ENCODE measurements at regions not wholly inside any gene's neighbourhood (a gene's known extent, or its start where the extent isn't known, plus 50 kb on each side); places are given as distances from the start of the nearest gene placed in this dataset.

- no peak for ATAC-seq
Measured at GRCh38 chr2:150571121-150571520, 83.7 kb upstream of the RND3 start.

DNA sequence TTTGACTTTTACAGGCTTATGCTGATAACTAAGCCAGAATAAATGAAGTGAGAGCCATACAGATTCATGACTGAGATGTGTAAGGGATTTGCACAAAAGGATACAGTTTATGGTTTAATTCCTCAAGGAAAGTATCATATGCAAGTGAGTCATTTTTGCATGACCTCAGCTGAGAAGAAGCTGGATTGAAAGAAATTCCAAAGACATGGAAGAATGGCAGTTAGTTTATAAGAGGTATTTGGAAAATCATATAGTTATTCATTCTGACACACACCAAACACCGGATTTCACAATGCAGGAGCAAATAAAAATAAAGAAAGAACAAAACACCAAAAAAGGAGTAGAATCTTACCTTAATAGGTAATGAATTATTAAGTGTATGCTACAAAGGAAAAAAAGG lies 83.2 kb upstream of the RND3 start:
- POLR2A ChIA-PET = no interaction called here
- CTCF ChIA-PET = no interaction called here
- Mint-ChIP-seq H3K4me3 (no peak overlapping the region), H3K36me3 (ENCODE audit: low read depth) (no peaks in the 10 kb centered on the region), H3K27me3 (no peaks in the 10 kb centered on the region), H3K27ac (no peak overlapping the region), H3K9me3 (no peaks in the 10 kb centered on the region), H3K4me1 (ENCODE audit: low read depth) (no peaks in the 10 kb centered on the region)
- intact Hi-C loops (cut with micrococcal nuclease) = no loop called here
- TF ChIP-seq CTCF (IDR thresholded peaks at IDR 0.05) = no peak
- DNase-seq (no peak), ATAC-seq (no peak)

More at GRCh38 chr2:150571121-150571520, 83.7 kb upstream of the RND3 start:
- DNase-seq = no peak
- H3K4me3 Mint-ChIP-seq = no peak overlapping the region
- ChIA-PET CTCF (interaction anchor here (0.6 kb wide), 1 partner anchor 610 kb away, joined by 3 read pairs; no protein-coding TSS in a partner anchor), POLR2A (no interaction called here)
- no peaks in the 10 kb centered on the region for H3K4me1 Mint-ChIP-seq (ENCODE audit: low read depth)
- H3K27ac Mint-ChIP-seq = no peak overlapping the region
- intact Hi-C loops (cut with micrococcal nuclease) = no loop called here
- no peaks in the 10 kb centered on the region for H3K9me3 Mint-ChIP-seq
- no peak for TF ChIP-seq CTCF (IDR thresholded peaks at IDR 0.05)
- no peaks in the 10 kb centered on the region for H3K36me3 Mint-ChIP-seq (ENCODE audit: low read depth)
- H3K27me3 Mint-ChIP-seq = no peaks in the 10 kb centered on the region

DNA sequence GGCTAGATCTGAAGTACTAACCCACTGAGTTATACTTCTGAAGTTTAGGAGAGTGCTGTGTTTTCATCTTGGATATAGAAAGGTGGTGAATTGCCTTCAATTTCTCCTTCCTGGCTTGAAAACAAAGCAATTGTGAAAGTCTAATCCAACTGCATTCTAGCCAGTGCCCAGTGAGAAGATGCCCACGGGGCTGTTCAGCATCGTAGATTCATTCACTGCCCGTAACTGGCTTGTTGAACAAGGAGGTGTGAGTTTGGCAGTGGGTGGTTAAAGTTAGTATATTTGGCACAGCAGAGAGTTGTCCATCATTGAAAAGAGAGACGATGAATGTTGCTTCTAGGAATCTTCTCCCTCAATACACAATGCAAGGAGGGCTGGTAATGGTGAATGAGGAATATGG lies 82.3 kb upstream of the RND3 start:
- TF ChIP-seq CTCF (IDR thresholded peaks at IDR 0.05) = no peak
- Mint-ChIP-seq H3K9me3 (no peaks in the 10 kb centered on the region), H3K27me3 (no peaks in the 10 kb centered on the region), H3K4me3 (no peak overlapping the region), H3K27ac (no peak overlapping the region), H3K36me3 (ENCODE audit: low read depth) (no peaks in the 10 kb centered on the region), H3K4me1 (ENCODE audit: low read depth) (no peaks in the 10 kb centered on the region)
- DNase-seq (no peak), ATAC-seq (no peak)
- intact Hi-C loops (cut with micrococcal nuclease) = no loop called here
- ChIA-PET CTCF (no interaction called here), POLR2A (no interaction called here)

DNA sequence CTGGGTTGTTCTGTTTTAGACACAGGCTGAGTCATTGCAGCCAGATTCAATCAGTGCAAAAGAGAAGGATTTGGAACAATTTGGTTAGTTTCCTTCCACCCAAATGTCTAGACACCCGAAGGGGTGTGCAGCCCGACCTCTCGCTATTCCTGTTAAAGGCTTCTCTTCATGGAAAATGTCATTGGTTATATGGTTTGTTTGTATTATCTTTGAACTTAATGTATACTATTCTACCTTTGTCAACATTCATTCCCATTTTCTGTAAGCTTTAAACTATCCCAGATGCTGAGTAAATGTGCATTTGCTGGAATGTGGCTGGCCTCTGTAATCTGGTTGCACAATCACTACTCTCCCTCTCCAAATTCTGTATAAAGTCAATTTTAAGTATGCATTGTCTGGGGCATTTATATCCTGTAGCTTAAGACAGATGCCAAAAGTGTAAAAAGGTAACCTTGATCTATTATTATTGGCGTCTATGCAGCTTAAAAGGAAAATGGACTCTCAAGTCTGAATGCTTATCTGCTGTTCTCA lies 80.4 kb upstream of the RND3 start:
- CTCF ChIA-PET = no interaction called here
- H3K36me3 Mint-ChIP-seq (ENCODE audit: low read depth) = no peaks in the 10 kb centered on the region
- no peak for TF ChIP-seq CTCF (IDR thresholded peaks at IDR 0.05)
- ATAC-seq (no peak), DNase-seq (no peak)
- intact Hi-C loops (cut with micrococcal nuclease) = no loop called here
- H3K9me3 Mint-ChIP-seq = peaks cover 1% of the 10 kb centered on the region
- no peaks in the 10 kb centered on the region for H3K4me1 Mint-ChIP-seq (ENCODE audit: low read depth)
- POLR2A ChIA-PET = no interaction called here
- no peaks in the 10 kb centered on the region for H3K27me3 Mint-ChIP-seq
- no peak overlapping the region for H3K27ac Mint-ChIP-seq
- H3K4me3 Mint-ChIP-seq = no peak overlapping the region

GRCh38 chr2:150566289-150566688 lies 78.8 kb upstream of the RND3 start:
- H3K9me3 Mint-ChIP-seq = peaks cover 1% of the 10 kb centered on the region

More at GRCh38 chr2:150566289-150566688, 78.8 kb upstream of the RND3 start:
- Mint-ChIP-seq H3K36me3 (ENCODE audit: low read depth) (no peaks in the 10 kb centered on the region), H3K27ac (no peak overlapping the region), H3K4me3 (no peak overlapping the region), H3K27me3 (no peaks in the 10 kb centered on the region), H3K4me1 (ENCODE audit: low read depth) (no peaks in the 10 kb centered on the region)
- no peak for DNase-seq
- no peak for TF ChIP-seq CTCF (IDR thresholded peaks at IDR 0.05)
- ChIA-PET CTCF (no interaction called here), POLR2A (no interaction called here)
- intact Hi-C loops (cut with micrococcal nuclease) = no loop called here
- ATAC-seq = no peak
